Brain microvascular endothelial cell (primary cell): ENCODE measurements at regions not wholly inside any gene's neighbourhood (a gene's known extent, or its start where the extent isn't known, plus 50 kb on each side); places are given as distances from the start of the nearest gene placed in this dataset.

ENCODE experiments used
- DNase-seq: peaks from one replicate; pipeline ENCODE4 v3.0.0-alpha.2; 2020
- H3K27ac ChIP-seq: fragments of 250-450 bp; sonication (Bioruptor Pico); 2 replicates; pipeline ENCODE4 v1.5.1; 2020; ENCODE audit warnings: mild to moderate bottlenecking, moderate library complexity
- H3K27me3 ChIP-seq: fragments of 250-450 bp; sonication (Bioruptor Pico); replicated peaks from 2 replicates; pipeline ENCODE4 v1.5.1; 2020; ENCODE audit warnings: mild to moderate bottlenecking
- H3K36me3 ChIP-seq: fragments of 250-450 bp; sonication (Bioruptor Pico); replicated peaks from 2 replicates; pipeline ENCODE4 v1.5.1; 2020; ENCODE audit warnings: mild to moderate bottlenecking
- H3K4me3 ChIP-seq: 2 replicates; pipeline ENCODE4 v1.5.1; 2011; ENCODE audit warnings: low read depth, mild to moderate bottlenecking, control low read depth, low read length, moderate library complexity
- in situ Hi-C: cut with HindIII; loops from 2 replicates; pipeline ENCODE4 v1.10.0; 2017; ENCODE audit warnings: low sequenced_read_pairs, low pct_ligation_motif_present
- TF ChIP-seq, protein P1 (sequence below): IDR thresholded peaks from 2 replicates; pipeline ENCODE4 v1.5.1; 2011; ENCODE audit warnings: low read depth, mild to moderate bottlenecking, moderate library complexity, low read length, control low read depth, inconsistent platforms; ENCODE audit errors: missing control alignments

DNA sequence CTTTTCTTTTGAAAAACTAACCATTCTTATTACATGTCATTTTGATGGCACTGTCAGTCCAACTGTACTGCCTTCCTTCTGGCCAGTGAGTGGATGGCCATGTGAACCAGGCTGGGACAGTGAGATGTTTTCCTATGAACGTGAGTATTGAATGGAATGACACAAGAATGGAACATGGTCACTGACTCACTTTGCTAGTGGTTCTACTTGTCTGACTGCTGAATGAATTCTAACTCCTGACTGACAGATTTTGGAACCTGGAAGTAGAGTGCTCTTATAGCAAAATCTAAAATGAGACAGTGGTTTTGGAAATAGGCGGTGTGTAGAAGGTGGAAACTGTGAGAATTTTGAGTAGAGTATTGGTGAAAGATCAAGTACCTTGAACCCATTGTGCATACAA, 606.9 kb upstream of the KCNMB2 start:
- no peaks in the 10 kb centered on the region for H3K27me3 ChIP-seq
- H3K27ac ChIP-seq = no peak overlapping the region
- in situ Hi-C loops = no loop called here
- DNase-seq = peak; percentile 47
- no peaks in the 10 kb centered on the region for H3K36me3 ChIP-seq
- TF ChIP-seq, protein P1, sequence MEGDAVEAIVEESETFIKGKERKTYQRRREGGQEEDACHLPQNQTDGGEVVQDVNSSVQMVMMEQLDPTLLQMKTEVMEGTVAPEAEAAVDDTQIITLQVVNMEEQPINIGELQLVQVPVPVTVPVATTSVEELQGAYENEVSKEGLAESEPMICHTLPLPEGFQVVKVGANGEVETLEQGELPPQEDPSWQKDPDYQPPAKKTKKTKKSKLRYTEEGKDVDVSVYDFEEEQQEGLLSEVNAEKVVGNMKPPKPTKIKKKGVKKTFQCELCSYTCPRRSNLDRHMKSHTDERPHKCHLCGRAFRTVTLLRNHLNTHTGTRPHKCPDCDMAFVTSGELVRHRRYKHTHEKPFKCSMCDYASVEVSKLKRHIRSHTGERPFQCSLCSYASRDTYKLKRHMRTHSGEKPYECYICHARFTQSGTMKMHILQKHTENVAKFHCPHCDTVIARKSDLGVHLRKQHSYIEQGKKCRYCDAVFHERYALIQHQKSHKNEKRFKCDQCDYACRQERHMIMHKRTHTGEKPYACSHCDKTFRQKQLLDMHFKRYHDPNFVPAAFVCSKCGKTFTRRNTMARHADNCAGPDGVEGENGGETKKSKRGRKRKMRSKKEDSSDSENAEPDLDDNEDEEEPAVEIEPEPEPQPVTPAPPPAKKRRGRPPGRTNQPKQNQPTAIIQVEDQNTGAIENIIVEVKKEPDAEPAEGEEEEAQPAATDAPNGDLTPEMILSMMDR = no peak
- no peak overlapping the region for H3K4me3 ChIP-seq

- TF ChIP-seq, protein P1 = no peak
- Histone ChIP-seq H3K36me3 (no peaks in the 10 kb centered on the region), H3K27me3 (no peaks in the 10 kb centered on the region), H3K27ac (no peak overlapping the region), H3K4me3 (no peak overlapping the region)
- no peak for DNase-seq
- in situ Hi-C loops = no loop called here
These were observed 605.5 kb upstream of the KCNMB2 start for GRCh38 chr3:177930771-177931170.

GRCh38 chr3:177931346-177931745, 604.9 kb upstream of the KCNMB2 start:
- H3K36me3 ChIP-seq = no peaks in the 10 kb centered on the region
- TF ChIP-seq, protein P1 = no peak
- no peaks in the 10 kb centered on the region for H3K27me3 ChIP-seq
- in situ Hi-C loops = no loop called here
- no peak overlapping the region for H3K4me3 ChIP-seq
- no peak overlapping the region for H3K27ac ChIP-seq
- no peak for DNase-seq

DNA sequence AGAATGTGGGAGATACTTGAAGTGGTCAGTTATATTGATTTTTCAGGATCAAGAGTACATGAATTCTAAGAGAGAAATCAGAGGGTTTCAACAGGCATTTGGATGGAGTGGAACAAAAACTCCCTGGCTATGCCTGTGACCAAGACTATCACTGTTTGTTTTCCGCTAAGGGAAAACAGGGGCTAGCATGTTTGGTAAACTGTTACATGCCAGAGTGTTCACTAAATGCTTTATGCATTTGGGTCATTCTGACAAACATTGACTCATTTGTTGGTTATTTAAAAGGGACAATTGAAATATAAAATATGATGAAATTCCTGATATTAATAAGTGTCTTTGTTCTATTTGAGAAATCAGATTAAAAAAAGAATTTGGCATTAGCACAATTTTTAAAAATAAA, 603.9 kb upstream of the KCNMB2 start:
- Histone ChIP-seq H3K27ac (no peak overlapping the region), H3K27me3 (no peaks in the 10 kb centered on the region), H3K36me3 (no peaks in the 10 kb centered on the region), H3K4me3 (no peak overlapping the region)
- in situ Hi-C loops = no loop called here
- TF ChIP-seq, protein P1 = no peak
- DNase-seq = no peak

- TF ChIP-seq, protein P1 = no peak
- no peaks in the 10 kb centered on the region for H3K27me3 ChIP-seq
- H3K4me3 ChIP-seq = no peak overlapping the region
- peak; percentile 30 for DNase-seq
- H3K36me3 ChIP-seq = no peaks in the 10 kb centered on the region
- in situ Hi-C loops = no loop called here
- H3K27ac ChIP-seq = peak overlapping the region; percentile 28
These were observed 603.2 kb upstream of the KCNMB2 start for GRCh38 chr3:177932750-177933660.
